ENCODE measurements at regions not wholly inside any gene's neighbourhood (a gene's known extent, or its start where the extent isn't known, plus 50 kb on each side); places are given as distances from the start of the nearest gene placed in this dataset.

DNA sequence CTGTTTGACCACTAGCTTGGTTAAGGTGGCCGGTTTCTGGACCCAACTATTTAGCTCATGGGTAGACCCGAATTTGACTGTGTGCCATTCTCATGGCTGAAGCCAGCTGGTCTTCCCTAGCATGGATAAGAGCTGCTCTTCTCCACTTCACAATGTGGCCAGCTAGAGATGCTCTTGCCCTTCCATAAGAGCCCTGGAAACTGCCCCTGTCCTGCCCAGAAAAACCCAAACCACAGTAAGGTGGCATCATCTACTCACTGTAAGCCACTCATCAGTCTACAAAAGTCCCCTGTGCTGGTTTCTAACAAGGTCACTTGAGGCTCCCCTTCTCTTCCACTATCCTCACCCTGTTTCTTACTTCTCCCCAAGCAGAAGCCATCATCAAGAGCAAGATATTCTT, 165.1 kb downstream of the HS3ST2 start:
- TF ChIP-seq CTCF (IDR thresholded peaks at IDR 0.05) = no peak
- TF ChIP-seq, protein P1, sequence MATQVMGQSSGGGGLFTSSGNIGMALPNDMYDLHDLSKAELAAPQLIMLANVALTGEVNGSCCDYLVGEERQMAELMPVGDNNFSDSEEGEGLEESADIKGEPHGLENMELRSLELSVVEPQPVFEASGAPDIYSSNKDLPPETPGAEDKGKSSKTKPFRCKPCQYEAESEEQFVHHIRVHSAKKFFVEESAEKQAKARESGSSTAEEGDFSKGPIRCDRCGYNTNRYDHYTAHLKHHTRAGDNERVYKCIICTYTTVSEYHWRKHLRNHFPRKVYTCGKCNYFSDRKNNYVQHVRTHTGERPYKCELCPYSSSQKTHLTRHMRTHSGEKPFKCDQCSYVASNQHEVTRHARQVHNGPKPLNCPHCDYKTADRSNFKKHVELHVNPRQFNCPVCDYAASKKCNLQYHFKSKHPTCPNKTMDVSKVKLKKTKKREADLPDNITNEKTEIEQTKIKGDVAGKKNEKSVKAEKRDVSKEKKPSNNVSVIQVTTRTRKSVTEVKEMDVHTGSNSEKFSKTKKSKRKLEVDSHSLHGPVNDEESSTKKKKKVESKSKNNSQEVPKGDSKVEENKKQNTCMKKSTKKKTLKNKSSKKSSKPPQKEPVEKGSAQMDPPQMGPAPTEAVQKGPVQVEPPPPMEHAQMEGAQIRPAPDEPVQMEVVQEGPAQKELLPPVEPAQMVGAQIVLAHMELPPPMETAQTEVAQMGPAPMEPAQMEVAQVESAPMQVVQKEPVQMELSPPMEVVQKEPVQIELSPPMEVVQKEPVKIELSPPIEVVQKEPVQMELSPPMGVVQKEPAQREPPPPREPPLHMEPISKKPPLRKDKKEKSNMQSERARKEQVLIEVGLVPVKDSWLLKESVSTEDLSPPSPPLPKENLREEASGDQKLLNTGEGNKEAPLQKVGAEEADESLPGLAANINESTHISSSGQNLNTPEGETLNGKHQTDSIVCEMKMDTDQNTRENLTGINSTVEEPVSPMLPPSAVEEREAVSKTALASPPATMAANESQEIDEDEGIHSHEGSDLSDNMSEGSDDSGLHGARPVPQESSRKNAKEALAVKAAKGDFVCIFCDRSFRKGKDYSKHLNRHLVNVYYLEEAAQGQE (IDR thresholded peaks at IDR 0.05; ENCODE audit: low read depth, low read length) = no peak
- TF ChIP-seq, protein P2, sequence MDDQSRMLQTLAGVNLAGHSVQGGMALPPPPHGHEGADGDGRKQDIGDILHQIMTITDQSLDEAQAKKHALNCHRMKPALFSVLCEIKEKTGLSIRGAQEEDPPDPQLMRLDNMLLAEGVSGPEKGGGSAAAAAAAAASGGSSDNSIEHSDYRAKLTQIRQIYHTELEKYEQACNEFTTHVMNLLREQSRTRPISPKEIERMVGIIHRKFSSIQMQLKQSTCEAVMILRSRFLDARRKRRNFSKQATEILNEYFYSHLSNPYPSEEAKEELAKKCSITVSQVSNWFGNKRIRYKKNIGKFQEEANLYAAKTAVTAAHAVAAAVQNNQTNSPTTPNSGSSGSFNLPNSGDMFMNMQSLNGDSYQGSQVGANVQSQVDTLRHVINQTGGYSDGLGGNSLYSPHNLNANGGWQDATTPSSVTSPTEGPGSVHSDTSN (IDR thresholded peaks at IDR 0.05) = no peak
- no peak for TF ChIP-seq TEAD4 (IDR thresholded peaks at IDR 0.05; ENCODE audit: borderline replicate concordance, insufficient read depth)
- TF ChIP-seq POLR2AphosphoS5 (IDR thresholded peaks at IDR 0.05; ENCODE audit: low read depth, low read length) = no peak
- TF ChIP-seq CHD2 (IDR thresholded peaks at IDR 0.05; ENCODE audit: low read length, partially characterized antibody) = no peak
- TF ChIP-seq TCF12 (IDR thresholded peaks at IDR 0.05) = no peak
- TF ChIP-seq EZH2phosphoT487 (IDR thresholded peaks at IDR 0.05; ENCODE audit: borderline replicate concordance, low read depth) = no peak

All from SK-N-SH (cell line).